OCI-LY1 (cell line): ENCODE measurements at regions not wholly inside any gene's neighbourhood (a gene's known extent, or its start where the extent isn't known, plus 50 kb on each side); places are given as distances from the start of the nearest gene placed in this dataset.

Source experiments
- CTCF ChIP-seq: fragments of 200-600 bp; sonication (generic), shearing (Covaris generic); IDR thresholded peaks from 2 replicates; pipeline ENCODE4 v1.5.1; 2017; ENCODE audit warnings: mild to moderate bottlenecking, antibody characterized with exemption, low read length, moderate library complexity, mixed read lengths
- EZH2 ChIP-seq: fragments of 200-600 bp; sonication (generic), shearing (Covaris generic); IDR thresholded peaks from 2 replicates; pipeline ENCODE4 v1.8.0; 2017; ENCODE audit warnings: borderline replicate concordance, mixed run types, mild to moderate bottlenecking, antibody characterized with exemption, low read length, moderate library complexity, mixed read lengths

- TF ChIP-seq CTCF (no peak), EZH2 (no peak)
Measured at GRCh38 chr16:62408760-62409159, 372.5 kb upstream of the CDH8 start.
